WTC11 (cell line): ENCODE measurements at regions not wholly inside any gene's neighbourhood (a gene's known extent, or its start where the extent isn't known, plus 50 kb on each side); places are given as distances from the start of the nearest gene placed in this dataset.

Experiments used
- AFF4 ChIP-seq: sonication (generic); formaldehyde crosslinking; IDR thresholded peaks from 2 replicates; pipeline ENCODE4 v1.8.1; 2023; ENCODE audit warnings: mild to moderate bottlenecking, missing genetic modification reagents, borderline replicate concordance
- E2F4 ChIP-seq: sonication (generic); formaldehyde crosslinking; IDR thresholded peaks from 2 replicates; pipeline ENCODE4 v1.8.1; 2022; ENCODE audit warnings: low read depth, mild to moderate bottlenecking, moderate library complexity, missing genetic modification reagents, borderline replicate concordance
- RELA ChIP-seq: sonication (generic); formaldehyde crosslinking; IDR thresholded peaks from 2 replicates; pipeline ENCODE4 v1.8.1; 2022; ENCODE audit warnings: missing genetic modification reagents, mild to moderate bottlenecking, borderline replicate concordance
- SMAD4 ChIP-seq: sonication (generic); formaldehyde crosslinking; IDR thresholded peaks from 2 replicates; pipeline ENCODE4 v1.8.0; 2022; ENCODE audit warnings: mild to moderate bottlenecking, missing genetic modification reagents
- SP1 ChIP-seq: sonication (generic); formaldehyde crosslinking; conservative IDR thresholded peaks from 2 replicates; pipeline ENCODE4 v1.8.1; 2022; ENCODE audit warnings: missing genetic modification reagents
- ZNF425 ChIP-seq: fragments of 250-450 bp; sonication (Bioruptor Pico); conservative IDR thresholded peaks from 2 replicates; pipeline ENCODE4 v1.9.0; 2021; ENCODE audit warnings: mild to moderate bottlenecking
- TF ChIP-seq, protein P1 (sequence below): sonication (generic); formaldehyde crosslinking; IDR thresholded peaks from 2 replicates; pipeline ENCODE4 v1.8.0; 2022; ENCODE audit warnings: missing genetic modification reagents
- TF ChIP-seq, protein P2 (sequence below): sonication (generic); formaldehyde crosslinking; IDR thresholded peaks from 2 replicates; pipeline ENCODE4 v1.8.1; 2022; ENCODE audit warnings: missing genetic modification reagents, borderline replicate concordance
- TF ChIP-seq, protein P3 (sequence below): sonication (generic); formaldehyde crosslinking; IDR thresholded peaks from 2 replicates; pipeline ENCODE4 v1.8.0; 2022; ENCODE audit warnings: mild to moderate bottlenecking, missing genetic modification reagents
- TF ChIP-seq, protein P4 (sequence below): sonication (generic); formaldehyde crosslinking; IDR thresholded peaks from 2 replicates; pipeline ENCODE4 v1.8.0; 2023; ENCODE audit warnings: mild to moderate bottlenecking, missing genetic modification reagents
- TF ChIP-seq, protein P5 (sequence below): fragments of 250-450 bp; sonication (Bioruptor Pico); IDR thresholded peaks from 2 replicates; pipeline ENCODE4 v2.1.2; 2022; ENCODE audit warnings: mild to moderate bottlenecking, moderate library complexity

GRCh38 chr3:31039145-31039544, 144.7 kb upstream of the GADL1 start (continued):
- TF ChIP-seq AFF4 (no peak), RELA (CRISPR knock-in tag) (no peak), SP1 (CRISPR knock-in tag) (no peak), E2F4 (no peak), ZNF425 (CRISPR knock-in tag) (no peak), SMAD4 (no peak)
- TF ChIP-seq, protein P1, sequence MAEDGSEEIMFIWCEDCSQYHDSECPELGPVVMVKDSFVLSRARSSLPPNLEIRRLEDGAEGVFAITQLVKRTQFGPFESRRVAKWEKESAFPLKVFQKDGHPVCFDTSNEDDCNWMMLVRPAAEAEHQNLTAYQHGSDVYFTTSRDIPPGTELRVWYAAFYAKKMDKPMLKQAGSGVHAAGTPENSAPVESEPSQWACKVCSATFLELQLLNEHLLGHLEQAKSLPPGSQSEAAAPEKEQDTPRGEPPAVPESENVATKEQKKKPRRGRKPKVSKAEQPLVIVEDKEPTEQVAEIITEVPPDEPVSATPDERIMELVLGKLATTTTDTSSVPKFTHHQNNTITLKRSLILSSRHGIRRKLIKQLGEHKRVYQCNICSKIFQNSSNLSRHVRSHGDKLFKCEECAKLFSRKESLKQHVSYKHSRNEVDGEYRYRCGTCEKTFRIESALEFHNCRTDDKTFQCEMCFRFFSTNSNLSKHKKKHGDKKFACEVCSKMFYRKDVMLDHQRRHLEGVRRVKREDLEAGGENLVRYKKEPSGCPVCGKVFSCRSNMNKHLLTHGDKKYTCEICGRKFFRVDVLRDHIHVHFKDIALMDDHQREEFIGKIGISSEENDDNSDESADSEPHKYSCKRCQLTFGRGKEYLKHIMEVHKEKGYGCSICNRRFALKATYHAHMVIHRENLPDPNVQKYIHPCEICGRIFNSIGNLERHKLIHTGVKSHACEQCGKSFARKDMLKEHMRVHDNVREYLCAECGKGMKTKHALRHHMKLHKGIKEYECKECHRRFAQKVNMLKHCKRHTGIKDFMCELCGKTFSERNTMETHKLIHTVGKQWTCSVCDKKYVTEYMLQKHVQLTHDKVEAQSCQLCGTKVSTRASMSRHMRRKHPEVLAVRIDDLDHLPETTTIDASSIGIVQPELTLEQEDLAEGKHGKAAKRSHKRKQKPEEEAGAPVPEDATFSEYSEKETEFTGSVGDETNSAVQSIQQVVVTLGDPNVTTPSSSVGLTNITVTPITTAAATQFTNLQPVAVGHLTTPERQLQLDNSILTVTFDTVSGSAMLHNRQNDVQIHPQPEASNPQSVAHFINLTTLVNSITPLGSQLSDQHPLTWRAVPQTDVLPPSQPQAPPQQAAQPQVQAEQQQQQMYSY (CRISPR knock-in tag), result no peak
- TF ChIP-seq, protein P2, sequence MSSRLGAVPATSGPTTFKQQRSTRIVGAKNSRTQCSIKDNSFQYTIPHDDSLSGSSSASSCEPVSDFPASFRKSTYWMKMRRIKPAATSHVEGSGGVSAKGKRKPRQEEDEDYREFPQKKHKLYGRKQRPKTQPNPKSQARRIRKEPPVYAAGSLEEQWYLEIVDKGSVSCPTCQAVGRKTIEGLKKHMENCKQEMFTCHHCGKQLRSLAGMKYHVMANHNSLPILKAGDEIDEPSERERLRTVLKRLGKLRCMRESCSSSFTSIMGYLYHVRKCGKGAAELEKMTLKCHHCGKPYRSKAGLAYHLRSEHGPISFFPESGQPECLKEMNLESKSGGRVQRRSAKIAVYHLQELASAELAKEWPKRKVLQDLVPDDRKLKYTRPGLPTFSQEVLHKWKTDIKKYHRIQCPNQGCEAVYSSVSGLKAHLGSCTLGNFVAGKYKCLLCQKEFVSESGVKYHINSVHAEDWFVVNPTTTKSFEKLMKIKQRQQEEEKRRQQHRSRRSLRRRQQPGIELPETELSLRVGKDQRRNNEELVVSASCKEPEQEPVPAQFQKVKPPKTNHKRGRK (CRISPR knock-in tag), result no peak
- TF ChIP-seq, protein P3, sequence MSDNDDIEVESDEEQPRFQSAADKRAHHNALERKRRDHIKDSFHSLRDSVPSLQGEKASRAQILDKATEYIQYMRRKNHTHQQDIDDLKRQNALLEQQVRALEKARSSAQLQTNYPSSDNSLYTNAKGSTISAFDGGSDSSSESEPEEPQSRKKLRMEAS (CRISPR knock-in tag), result no peak
- TF ChIP-seq, protein P4, sequence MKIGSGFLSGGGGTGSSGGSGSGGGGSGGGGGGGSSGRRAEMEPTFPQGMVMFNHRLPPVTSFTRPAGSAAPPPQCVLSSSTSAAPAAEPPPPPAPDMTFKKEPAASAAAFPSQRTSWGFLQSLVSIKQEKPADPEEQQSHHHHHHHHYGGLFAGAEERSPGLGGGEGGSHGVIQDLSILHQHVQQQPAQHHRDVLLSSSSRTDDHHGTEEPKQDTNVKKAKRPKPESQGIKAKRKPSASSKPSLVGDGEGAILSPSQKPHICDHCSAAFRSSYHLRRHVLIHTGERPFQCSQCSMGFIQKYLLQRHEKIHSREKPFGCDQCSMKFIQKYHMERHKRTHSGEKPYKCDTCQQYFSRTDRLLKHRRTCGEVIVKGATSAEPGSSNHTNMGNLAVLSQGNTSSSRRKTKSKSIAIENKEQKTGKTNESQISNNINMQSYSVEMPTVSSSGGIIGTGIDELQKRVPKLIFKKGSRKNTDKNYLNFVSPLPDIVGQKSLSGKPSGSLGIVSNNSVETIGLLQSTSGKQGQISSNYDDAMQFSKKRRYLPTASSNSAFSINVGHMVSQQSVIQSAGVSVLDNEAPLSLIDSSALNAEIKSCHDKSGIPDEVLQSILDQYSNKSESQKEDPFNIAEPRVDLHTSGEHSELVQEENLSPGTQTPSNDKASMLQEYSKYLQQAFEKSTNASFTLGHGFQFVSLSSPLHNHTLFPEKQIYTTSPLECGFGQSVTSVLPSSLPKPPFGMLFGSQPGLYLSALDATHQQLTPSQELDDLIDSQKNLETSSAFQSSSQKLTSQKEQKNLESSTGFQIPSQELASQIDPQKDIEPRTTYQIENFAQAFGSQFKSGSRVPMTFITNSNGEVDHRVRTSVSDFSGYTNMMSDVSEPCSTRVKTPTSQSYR (CRISPR knock-in tag), result no peak
- TF ChIP-seq, protein P5, sequence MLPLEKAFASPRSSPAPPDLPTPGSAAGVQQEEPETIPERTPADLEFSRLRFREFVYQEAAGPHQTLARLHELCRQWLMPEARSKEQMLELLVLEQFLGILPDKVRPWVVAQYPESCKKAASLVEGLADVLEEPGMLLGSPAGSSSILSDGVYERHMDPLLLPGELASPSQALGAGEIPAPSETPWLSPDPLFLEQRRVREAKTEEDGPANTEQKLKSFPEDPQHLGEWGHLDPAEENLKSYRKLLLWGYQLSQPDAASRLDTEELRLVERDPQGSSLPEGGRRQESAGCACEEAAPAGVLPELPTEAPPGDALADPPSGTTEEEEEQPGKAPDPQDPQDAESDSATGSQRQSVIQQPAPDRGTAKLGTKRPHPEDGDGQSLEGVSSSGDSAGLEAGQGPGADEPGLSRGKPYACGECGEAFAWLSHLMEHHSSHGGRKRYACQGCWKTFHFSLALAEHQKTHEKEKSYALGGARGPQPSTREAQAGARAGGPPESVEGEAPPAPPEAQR, result no peak
